ENCODE measurements at regions not wholly inside any gene's neighbourhood (a gene's known extent, or its start where the extent isn't known, plus 50 kb on each side); places are given as distances from the start of the nearest gene placed in this dataset.

- TF ChIP-seq RBBP5 (IDR thresholded peaks at IDR 0.05; ENCODE audit: borderline replicate concordance, low read depth, low read length) = no peak
- TF ChIP-seq SUZ12 (IDR thresholded peaks at IDR 0.05; ENCODE audit: low read length) = no peak
- no peak for TF ChIP-seq YY1 (IDR thresholded peaks at IDR 0.05; ENCODE audit: low read depth, low read length)
Measured at GRCh38 chr9:109640580-109641371, 139.2 kb upstream of the PALM2AKAP2 start (continued).
